CD4-positive, CD25-positive, alpha-beta regulatory T cell (primary cell): ENCODE measurements at regions not wholly inside any gene's neighbourhood (a gene's known extent, or its start where the extent isn't known, plus 50 kb on each side); places are given as distances from the start of the nearest gene placed in this dataset.

Source experiments
- ATAC-seq, 2 donors: fragments of 150-1000 bp; cut with Tn5 transposase; one replicate each; pipeline ENCODE4 v1.10.0; 2021; ENCODE audit warnings: low read depth in 2 of 2, moderate number of reproducible peaks in 2 of 2, moderate library complexity in 1 of 2
- DNase-seq, 3 donors: peaks; one replicate each; pipeline versions ENCODE4 v3.0.0 to v3.0.0-alpha.2; 2012 to 2022; ENCODE audit warnings: mixed read lengths in 1 of 3
- H3K27ac ChIP-seq: one replicate; pipeline ENCODE4 v1.7.0; 2013; ENCODE audit warnings: mild to moderate bottlenecking, low read length; ENCODE audit not compliant: insufficient read depth, poor library complexity, severe bottlenecking
- H3K27me3 ChIP-seq: one replicate; pipeline ENCODE4 v1.7.0; 2013; ENCODE audit warnings: low read length; ENCODE audit not compliant: control insufficient read depth, insufficient read depth
- H3K36me3 ChIP-seq: one replicate; pipeline ENCODE4 v1.7.0; 2013; ENCODE audit warnings: mild to moderate bottlenecking, low read length, moderate library complexity; ENCODE audit not compliant: control insufficient read depth, insufficient read depth
- H3K4me1 ChIP-seq: 2 replicates; pipeline ENCODE4 v1.7.0; 2013; ENCODE audit warnings: mild to moderate bottlenecking, low read length; ENCODE audit not compliant: insufficient read depth, control insufficient read depth, poor library complexity, severe bottlenecking
- H3K4me3 ChIP-seq: one replicate; pipeline ENCODE4 v1.7.0; 2013; ENCODE audit warnings: low read depth, mild to moderate bottlenecking, low read length, moderate library complexity
- H3K9me3 ChIP-seq, 2 experiments: 1 replicate in 1 of 2; 2 replicates in 1 of 2; pipeline ENCODE4 v1.7.0; 2013; ENCODE audit warnings: low read length in 2 of 2, mild to moderate bottlenecking in 1 of 2, moderate library complexity in 1 of 2; ENCODE audit not compliant: control insufficient read depth in 2 of 2
- H3K27ac Mint-ChIP-seq, 3 donors: one replicate each; pipeline ENCODE4 v1.8.0; 2020 to 2022; ENCODE audit warnings: mild to moderate bottlenecking in 3 of 3, mixed read lengths in 3 of 3, moderate library complexity in 2 of 3
- H3K27me3 Mint-ChIP-seq: one replicate; pipeline ENCODE4 v1.8.0; 2022; ENCODE audit warnings: mild to moderate bottlenecking, mixed read lengths
- H3K36me3 Mint-ChIP-seq: one replicate; pipeline ENCODE4 v1.8.0; 2020; ENCODE audit warnings: mixed read lengths
- H3K4me1 Mint-ChIP-seq, 4 donors: one replicate each; pipeline ENCODE4 v1.8.0; 2020 to 2022; ENCODE audit warnings: mixed read lengths in 4 of 4, mild to moderate bottlenecking in 1 of 4
- H3K4me3 Mint-ChIP-seq, 4 donors: one replicate each; pipeline ENCODE4 v1.8.0; 2020 to 2022; ENCODE audit warnings: mild to moderate bottlenecking in 4 of 4, mixed read lengths in 4 of 4, moderate library complexity in 3 of 4
- H3K9me3 Mint-ChIP-seq, 7 donors: one replicate each; pipeline ENCODE4 v1.8.0; 2020 to 2022; ENCODE audit warnings: mixed read lengths in 7 of 7, mild to moderate bottlenecking in 3 of 7, moderate library complexity in 2 of 7

GRCh38 chr4:27702730-27703431 lies 842.2 kb downstream of the STIM2 start:
- ATAC-seq (no peak), DNase-seq (no peak)
- Mint-ChIP-seq H3K4me3 (no peak overlapping the region), H3K27me3 (no peaks in the 10 kb centered on the region), H3K27ac (no peak overlapping the region), H3K36me3 (no peaks in the 10 kb centered on the region), H3K9me3 (peaks cover 3 to 19% (median 4%) of the 10 kb centered on the region in 7 donors), H3K4me1 (no peaks in the 10 kb centered on the region)
- no peaks in the 10 kb centered on the region for H3K4me1 ChIP-seq
- H3K27ac ChIP-seq, result no peak overlapping the region
- H3K4me3 ChIP-seq, result no peak overlapping the region
- H3K36me3 ChIP-seq, result no peaks in the 10 kb centered on the region
- no peaks in the 10 kb centered on the region for H3K27me3 ChIP-seq
- no peaks in the 10 kb centered on the region for H3K9me3 ChIP-seq

DNA sequence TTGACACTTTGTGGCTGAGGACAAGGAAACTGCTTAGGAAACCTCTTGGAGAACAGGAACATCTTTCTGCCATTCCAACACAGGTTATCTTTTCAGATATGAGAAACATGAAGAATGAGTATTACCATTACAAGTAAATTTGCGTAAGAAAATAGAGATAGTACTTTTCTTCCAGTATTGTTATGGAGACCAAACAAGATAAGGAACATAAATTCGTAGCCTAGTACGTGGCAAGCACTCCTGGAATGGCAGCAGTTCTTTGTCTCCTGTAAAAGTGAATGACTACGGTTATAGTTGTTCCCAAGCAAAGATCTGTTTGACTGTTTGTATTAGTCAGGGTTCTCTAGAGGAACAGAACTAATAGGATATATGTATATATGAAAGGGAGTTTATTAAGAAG lies 843.1 kb downstream of the STIM2 start:
- Mint-ChIP-seq H3K9me3 (peaks cover 2 to 18% (median 4%) of the 10 kb centered on the region in 7 donors), H3K36me3 (no peaks in the 10 kb centered on the region), H3K27me3 (no peaks in the 10 kb centered on the region), H3K4me3 (no peak overlapping the region), H3K27ac (no peak overlapping the region), H3K4me1 (no peaks in the 10 kb centered on the region)
- H3K36me3 ChIP-seq, result no peaks in the 10 kb centered on the region
- ATAC-seq (no peak), DNase-seq (no peak)
- H3K27me3 ChIP-seq, result no peaks in the 10 kb centered on the region
- no peaks in the 10 kb centered on the region for H3K9me3 ChIP-seq
- no peaks in the 10 kb centered on the region for H3K4me1 ChIP-seq
- no peak overlapping the region for H3K27ac ChIP-seq
- H3K4me3 ChIP-seq, result no peak overlapping the region

DNA sequence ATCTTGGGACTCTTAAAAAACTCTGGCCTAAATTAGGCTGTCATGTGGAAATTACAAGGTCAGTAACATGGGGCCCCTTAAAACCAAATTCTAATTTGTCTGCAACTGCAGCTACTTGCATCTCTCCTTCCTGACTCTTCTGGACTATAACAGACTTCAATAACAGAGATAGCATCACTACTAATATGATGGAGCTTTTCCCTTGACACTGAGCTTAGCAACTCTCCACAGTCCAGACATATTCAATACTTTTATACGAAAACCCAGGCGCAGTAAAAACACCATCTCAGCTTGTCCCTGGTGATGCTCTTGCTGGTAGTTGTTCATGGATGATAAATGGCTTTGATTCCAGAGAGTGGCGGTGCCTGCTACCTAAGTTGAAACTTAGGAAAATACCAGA lies 850.4 kb downstream of the STIM2 start:
- H3K27ac Mint-ChIP-seq, result no peak overlapping the region
- H3K9me3 ChIP-seq, result no peaks in the 10 kb centered on the region
- peaks cover 0 to 24% (median 8%) of the 10 kb centered on the region in 7 donors for H3K9me3 Mint-ChIP-seq

GRCh38 chr4:27714073-27714472 lies 853.4 kb downstream of the STIM2 start:
- Mint-ChIP-seq H3K27ac (no peak overlapping the region), H3K9me3 (peaks cover 3 to 28% (median 8%) of the 10 kb centered on the region in 7 donors), H3K36me3 (no peaks in the 10 kb centered on the region), H3K27me3 (no peaks in the 10 kb centered on the region), H3K4me3 (no peak overlapping the region), H3K4me1 (no peaks in the 10 kb centered on the region)
- Histone ChIP-seq H3K9me3 (peaks cover 0 to 1% of the 10 kb centered on the region in 2 experiments), H3K27ac (no peak overlapping the region), H3K36me3 (no peaks in the 10 kb centered on the region), H3K4me3 (no peak overlapping the region), H3K27me3 (no peaks in the 10 kb centered on the region), H3K4me1 (no peaks in the 10 kb centered on the region)
- no peak for DNase-seq
- ATAC-seq, result no peak

More for the DNA sequence above, 850.4 kb downstream of the STIM2 start:
- Mint-ChIP-seq H3K36me3 (no peaks in the 10 kb centered on the region), H3K4me3 (no peak overlapping the region), H3K4me1 (no peaks in the 10 kb centered on the region), H3K27me3 (no peaks in the 10 kb centered on the region)
- H3K4me1 ChIP-seq, result no peaks in the 10 kb centered on the region
- no peaks in the 10 kb centered on the region for H3K36me3 ChIP-seq
- DNase-seq (no peak), ATAC-seq (no peak)
- H3K27ac ChIP-seq, result no peak overlapping the region
- no peak overlapping the region for H3K4me3 ChIP-seq
- H3K27me3 ChIP-seq, result no peaks in the 10 kb centered on the region

- Mint-ChIP-seq H3K27ac (no peak overlapping the region), H3K9me3 (peaks cover 4 to 19% (median 10%) of the 10 kb centered on the region in 7 donors), H3K36me3 (no peaks in the 10 kb centered on the region), H3K4me1 (no peaks in the 10 kb centered on the region), H3K4me3 (no peak overlapping the region), H3K27me3 (no peaks in the 10 kb centered on the region)
- Histone ChIP-seq H3K27ac (no peak overlapping the region), H3K4me1 (no peaks in the 10 kb centered on the region), H3K4me3 (no peak overlapping the region), H3K27me3 (no peaks in the 10 kb centered on the region), H3K9me3 (peaks cover 0 to 1% of the 10 kb centered on the region in 2 experiments), H3K36me3 (no peaks in the 10 kb centered on the region)
- DNase-seq (no peak), ATAC-seq (no peak)
Measured at GRCh38 chr4:27716693-27717430, 856.2 kb downstream of the STIM2 start.

DNA sequence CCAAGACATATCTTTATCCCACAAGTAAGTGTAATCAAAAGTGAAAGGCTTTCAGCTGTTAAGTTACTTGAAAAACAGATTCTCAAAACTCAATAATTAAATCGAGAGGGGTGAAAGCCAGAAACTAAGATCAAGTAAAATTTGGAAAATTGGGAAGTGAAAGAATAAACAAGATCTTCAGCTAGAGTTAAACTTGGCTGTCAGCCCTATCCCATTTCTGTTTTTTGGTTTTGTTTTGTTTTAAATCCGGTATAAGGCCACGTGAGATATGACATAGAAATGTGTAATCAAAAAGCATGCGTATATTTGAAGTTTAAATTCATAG lies 856.8 kb downstream of the STIM2 start:
- no peaks in the 10 kb centered on the region for H3K36me3 ChIP-seq
- no peaks in the 10 kb centered on the region for H3K4me1 ChIP-seq
- Mint-ChIP-seq H3K36me3 (no peaks in the 10 kb centered on the region), H3K4me1 (no peaks in the 10 kb centered on the region), H3K4me3 (no peak overlapping the region), H3K27ac (no peak overlapping the region), H3K9me3 (peaks cover 3 to 19% (median 10%) of the 10 kb centered on the region in 7 donors), H3K27me3 (no peaks in the 10 kb centered on the region)
- peaks cover 0 to 1% of the 10 kb centered on the region in 2 experiments for H3K9me3 ChIP-seq
- ATAC-seq (no peak), DNase-seq (no peak)
- H3K4me3 ChIP-seq, result no peak overlapping the region
- no peak overlapping the region for H3K27ac ChIP-seq
- no peaks in the 10 kb centered on the region for H3K27me3 ChIP-seq

- no peaks in the 10 kb centered on the region for H3K27me3 ChIP-seq
- no peak overlapping the region for H3K4me3 ChIP-seq
- Mint-ChIP-seq H3K4me1 (no peaks in the 10 kb centered on the region), H3K27ac (no peak overlapping the region), H3K4me3 (no peak overlapping the region), H3K9me3 (peaks cover 0 to 17% (median 5%) of the 10 kb centered on the region in 7 donors), H3K36me3 (no peaks in the 10 kb centered on the region), H3K27me3 (no peaks in the 10 kb centered on the region)
- H3K4me1 ChIP-seq, result no peaks in the 10 kb centered on the region
- DNase-seq (no peak), ATAC-seq (no peak)
- peaks cover 0 to 1% of the 10 kb centered on the region in 2 experiments for H3K9me3 ChIP-seq
- H3K36me3 ChIP-seq, result no peaks in the 10 kb centered on the region
- H3K27ac ChIP-seq, result no peak overlapping the region
Measured at GRCh38 chr4:27720010-27720766, 859.5 kb downstream of the STIM2 start.
